ENCODE measurements at regions not wholly inside any gene's neighbourhood (a gene's known extent, or its start where the extent isn't known, plus 50 kb on each side); places are given as distances from the start of the nearest gene placed in this dataset.
A peak's percentile ranks its signal among the peaks of the same experiment; 100 is the strongest.

GRCh38 chrX:67780694-67781109, 236.9 kb downstream of the AR start:
- peak in 1 of 2 donors; percentile 36 for DNase-seq

DNA sequence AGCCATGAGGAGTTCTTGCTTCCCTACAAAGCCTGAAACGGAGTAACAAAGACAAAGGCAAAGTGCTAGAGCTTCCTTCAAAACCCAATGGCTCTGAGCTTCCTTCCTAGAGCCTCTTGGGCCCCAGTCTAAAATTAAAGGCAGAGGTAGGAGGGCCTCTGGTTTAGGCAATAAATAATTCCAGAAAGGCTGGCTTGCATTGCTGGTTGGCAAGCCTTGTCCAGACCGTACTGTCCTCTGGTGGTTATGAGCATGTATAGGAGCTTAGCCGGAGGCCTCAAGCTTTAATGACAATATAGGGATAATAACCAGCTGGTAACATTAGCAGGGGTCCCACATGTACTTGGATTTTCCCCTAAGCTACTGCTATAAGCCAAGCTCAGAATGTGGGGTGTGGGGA, 237.3 kb downstream of the AR start:
- no peak for DNase-seq

- no peak for DNase-seq
These were observed 240.9 kb downstream of the AR start for GRCh38 chrX:67784712-67785111.

GRCh38 chrX:67787196-67787595, 243.4 kb downstream of the AR start:
- no peak for DNase-seq

DNA sequence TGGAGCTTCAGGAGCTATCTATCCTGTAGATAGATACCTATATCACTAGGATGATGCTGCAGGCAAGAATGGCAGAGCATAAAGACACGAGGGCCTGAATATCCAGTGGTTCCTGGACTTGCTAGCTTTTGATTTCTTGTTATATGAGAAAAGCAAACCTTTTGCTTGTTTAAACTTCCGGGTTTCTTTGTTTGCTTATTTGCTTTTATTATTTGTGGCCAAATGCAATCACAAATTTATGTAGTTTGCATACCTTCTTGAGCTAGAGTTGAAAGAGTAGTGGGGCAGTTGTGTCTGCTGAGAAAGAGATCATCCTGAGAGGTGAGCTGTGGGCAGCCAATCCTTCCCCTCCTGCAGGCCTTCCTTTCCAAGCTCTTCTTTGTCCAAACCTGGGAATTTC, 245.7 kb downstream of the AR start:
- DNase-seq: no peak

Data from CD4-positive, alpha-beta T cell treated with Interleukin-1 beta for 1 hour (primary cell).